ENCODE measurements at regions not wholly inside any gene's neighbourhood (a gene's known extent, or its start where the extent isn't known, plus 50 kb on each side); places are given as distances from the start of the nearest gene placed in this dataset.

GRCh38 chr20:6533761-6534479 is 233.6 kb upstream of the BMP2 start:
- DNase-seq = peak; percentile 12

GRCh38 chr20:6533351-6533750 is 234.1 kb upstream of the BMP2 start:
- no peak for DNase-seq

- DNase-seq = no peak
These were observed 236.6 kb upstream of the BMP2 start for GRCh38 chr20:6530779-6531315.

- no peak for DNase-seq
These were observed 237.2 kb upstream of the BMP2 start for GRCh38 chr20:6530254-6530653.

- no peak for DNase-seq
These were observed 241.8 kb upstream of the BMP2 start for GRCh38 chr20:6525447-6526303.

- DNase-seq = no peak
These were observed 243.2 kb upstream of the BMP2 start for GRCh38 chr20:6524305-6524704.

- DNase-seq = no peak
These were observed 247.9 kb upstream of the BMP2 start for GRCh38 chr20:6519556-6519955.

GRCh38 chr20:6515261-6515660 is 252.2 kb upstream of the BMP2 start:
- DNase-seq = peak; percentile 41

GRCh38 chr20:6513599-6513998 is 253.9 kb upstream of the BMP2 start:
- no peak for DNase-seq

- no peak for DNase-seq
These were observed 258.1 kb upstream of the BMP2 start for GRCh38 chr20:6509374-6509773.

- no peak for DNase-seq
These were observed 260.6 kb upstream of the BMP2 start for GRCh38 chr20:6506906-6507305.

- no peak for DNase-seq
These were observed 262.7 kb upstream of the BMP2 start for GRCh38 chr20:6504826-6505225.

- no peak for DNase-seq
These were observed 263.3 kb upstream of the BMP2 start for GRCh38 chr20:6504179-6504578.

GRCh38 chr20:6502999-6503398 is 264.5 kb upstream of the BMP2 start:
- no peak for DNase-seq

- no peak for DNase-seq
These were observed 265.3 kb upstream of the BMP2 start for GRCh38 chr20:6502219-6502618.

- DNase-seq = no peak
These were observed 266.4 kb upstream of the BMP2 start for GRCh38 chr20:6501061-6501460.

- DNase-seq = no peak
These were observed 267.9 kb upstream of the BMP2 start for GRCh38 chr20:6499566-6499965.

- DNase-seq = no peak
These were observed 270.6 kb upstream of the BMP2 start for GRCh38 chr20:6496874-6497273.

- no peak for DNase-seq
These were observed 271.6 kb upstream of the BMP2 start for GRCh38 chr20:6495907-6496306.

- peak; percentile 29 for DNase-seq
These were observed 275.0 kb upstream of the BMP2 start for GRCh38 chr20:6492271-6493055.

- no peak for DNase-seq
These were observed 276.6 kb upstream of the BMP2 start for GRCh38 chr20:6490849-6491248.

- no peak for DNase-seq
These were observed 277.9 kb upstream of the BMP2 start for GRCh38 chr20:6489361-6490171.

Measured in NCI-H146 (cell line).